ENCODE measurements at regions not wholly inside any gene's neighbourhood (a gene's known extent, or its start where the extent isn't known, plus 50 kb on each side); places are given as distances from the start of the nearest gene placed in this dataset.
"Not testable (repeated sequence)": the region's sequence is repeated elsewhere in the genome, so short reads cannot be mapped to it uniquely, and the experiment has no call there.

DNA sequence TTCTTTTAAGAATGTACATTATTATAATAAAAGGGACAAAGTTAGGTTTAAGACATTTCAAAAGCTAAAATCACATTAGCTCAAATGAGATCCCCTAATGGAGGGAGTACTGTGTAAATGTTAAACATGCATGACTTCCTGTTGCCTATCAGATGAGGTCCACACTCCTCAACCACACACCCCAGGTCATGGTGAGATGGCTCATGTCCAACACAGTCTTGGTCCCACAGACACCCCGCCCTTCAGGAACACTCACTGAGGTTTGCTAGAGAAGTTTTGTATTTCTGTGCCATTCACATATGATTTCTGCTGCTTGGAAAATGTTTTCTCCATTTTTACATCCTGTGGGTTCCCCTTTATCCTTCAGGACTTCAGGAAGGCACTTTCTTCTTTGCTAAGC is 491.0 kb downstream of the SOX11 start:
- TF ChIP-seq, protein P1, sequence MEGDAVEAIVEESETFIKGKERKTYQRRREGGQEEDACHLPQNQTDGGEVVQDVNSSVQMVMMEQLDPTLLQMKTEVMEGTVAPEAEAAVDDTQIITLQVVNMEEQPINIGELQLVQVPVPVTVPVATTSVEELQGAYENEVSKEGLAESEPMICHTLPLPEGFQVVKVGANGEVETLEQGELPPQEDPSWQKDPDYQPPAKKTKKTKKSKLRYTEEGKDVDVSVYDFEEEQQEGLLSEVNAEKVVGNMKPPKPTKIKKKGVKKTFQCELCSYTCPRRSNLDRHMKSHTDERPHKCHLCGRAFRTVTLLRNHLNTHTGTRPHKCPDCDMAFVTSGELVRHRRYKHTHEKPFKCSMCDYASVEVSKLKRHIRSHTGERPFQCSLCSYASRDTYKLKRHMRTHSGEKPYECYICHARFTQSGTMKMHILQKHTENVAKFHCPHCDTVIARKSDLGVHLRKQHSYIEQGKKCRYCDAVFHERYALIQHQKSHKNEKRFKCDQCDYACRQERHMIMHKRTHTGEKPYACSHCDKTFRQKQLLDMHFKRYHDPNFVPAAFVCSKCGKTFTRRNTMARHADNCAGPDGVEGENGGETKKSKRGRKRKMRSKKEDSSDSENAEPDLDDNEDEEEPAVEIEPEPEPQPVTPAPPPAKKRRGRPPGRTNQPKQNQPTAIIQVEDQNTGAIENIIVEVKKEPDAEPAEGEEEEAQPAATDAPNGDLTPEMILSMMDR (IDR thresholded peaks at IDR 0.05; ENCODE audit: control insufficient read depth, extremely low read depth, insufficient read depth), result no peak
- DNase-seq (ENCODE audit: low read depth), result no peak
- H3K4me3 ChIP-seq (ENCODE audit: low read depth, low read length), result no peak overlapping the region

DNA sequence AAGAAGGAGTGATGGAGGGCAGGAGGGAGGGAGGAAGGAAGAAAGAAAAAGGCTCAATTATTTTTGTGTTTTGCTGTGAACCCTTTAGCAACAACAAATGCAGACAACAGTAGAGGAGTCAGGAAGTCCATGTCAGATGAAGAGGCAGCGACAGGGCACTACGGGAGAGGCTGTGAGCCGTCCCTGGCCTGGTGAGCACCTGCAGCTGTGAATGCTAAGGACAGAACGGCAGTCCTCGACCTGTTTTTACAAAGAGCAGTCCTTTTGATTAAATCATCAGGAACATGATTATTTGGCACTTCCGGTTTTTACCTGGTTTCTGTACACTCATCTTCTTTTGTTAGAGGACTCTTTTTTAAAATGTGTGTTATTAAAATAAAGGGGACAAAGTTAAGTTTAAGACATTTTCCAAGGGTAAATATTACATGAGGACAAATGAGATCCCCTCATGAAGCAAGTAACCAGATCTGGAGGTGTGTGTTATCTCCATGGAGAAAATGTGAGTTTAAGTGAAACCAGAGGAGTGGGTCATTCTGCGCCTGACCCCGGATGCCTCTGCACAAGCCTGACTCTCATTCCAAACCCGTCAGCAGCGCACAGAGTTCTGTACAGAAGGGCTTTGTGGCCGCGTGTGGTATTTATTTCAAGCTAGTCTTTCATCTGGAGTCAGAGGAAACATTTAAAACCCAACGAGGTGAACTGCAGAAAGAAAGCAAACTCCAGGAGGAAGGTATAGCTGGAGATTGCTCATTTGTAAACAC is 492.5 kb downstream of the SOX11 start:
- TF ChIP-seq, protein P1 (IDR thresholded peaks at IDR 0.05; ENCODE audit: control insufficient read depth, extremely low read depth, insufficient read depth), result no peak
- H3K4me3 ChIP-seq (ENCODE audit: low read depth, low read length), result no peak overlapping the region
- no peak for DNase-seq (ENCODE audit: low read depth)

DNA sequence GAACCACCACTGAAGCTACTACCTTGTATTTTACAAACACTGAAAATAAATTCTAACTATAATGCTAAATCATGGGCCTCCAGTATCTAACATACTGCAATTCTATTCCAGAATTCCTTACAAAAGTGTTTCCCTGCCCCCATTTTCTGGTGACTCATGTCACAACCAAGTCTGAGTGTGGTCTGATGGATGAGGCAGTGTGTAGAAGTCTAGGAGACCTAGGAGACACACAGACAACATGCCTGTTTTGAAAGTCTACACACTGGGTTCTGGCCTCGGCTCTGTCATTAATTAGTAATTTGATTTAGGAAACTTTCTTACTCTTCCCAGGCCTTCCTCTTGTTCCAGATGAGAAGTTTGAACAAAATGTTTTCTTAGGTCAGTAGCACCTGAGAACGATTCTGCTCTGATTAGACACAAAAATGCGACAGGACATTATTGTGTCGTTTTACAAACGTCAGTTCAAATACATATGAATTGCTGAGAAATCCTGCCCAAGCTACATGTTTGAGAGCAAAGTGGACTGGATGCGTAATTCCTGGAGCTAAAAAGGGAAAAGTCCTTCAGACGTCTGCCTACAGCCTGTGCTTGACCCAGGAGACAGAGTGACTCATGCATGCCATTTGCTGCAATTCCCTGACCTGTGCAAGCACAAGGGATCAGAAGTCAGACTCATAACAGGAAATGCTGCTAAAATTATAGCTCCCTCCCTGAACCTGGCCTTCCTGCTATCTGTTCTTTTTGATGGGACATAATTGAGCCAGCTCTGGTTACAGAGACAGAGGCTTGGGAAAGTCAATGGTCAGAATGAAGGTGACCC is 494.4 kb downstream of the SOX11 start:
- DNase-seq (ENCODE audit: low read depth), result no peak
- no peak overlapping the region for H3K4me3 ChIP-seq (ENCODE audit: low read depth, low read length)
- TF ChIP-seq, protein P1 (IDR thresholded peaks at IDR 0.05; ENCODE audit: control insufficient read depth, extremely low read depth, insufficient read depth), result no peak

DNA sequence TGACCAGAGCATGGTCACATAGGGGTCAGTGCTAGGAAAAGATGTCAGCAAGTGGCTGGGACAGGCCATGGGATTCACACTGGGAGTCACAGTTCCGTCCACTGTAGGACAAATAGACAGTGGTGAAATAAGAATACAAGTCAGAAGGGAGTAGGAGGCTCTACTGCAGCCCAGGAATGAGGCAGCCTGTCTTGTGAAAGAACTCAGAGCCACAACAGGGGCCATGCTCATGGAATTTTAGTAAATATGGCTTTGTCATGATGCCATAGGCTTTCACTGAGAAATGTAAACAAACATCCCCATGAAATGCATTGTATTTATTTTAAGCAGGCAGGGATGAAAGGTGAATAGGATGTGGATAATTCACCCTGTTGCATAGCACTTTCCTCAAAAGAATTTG is 504.3 kb downstream of the SOX11 start:
- DNase-seq (ENCODE audit: low read depth), result peak; percentile 34
- H3K4me3 ChIP-seq (ENCODE audit: low read depth, low read length), result no peak overlapping the region
- TF ChIP-seq, protein P1 (IDR thresholded peaks at IDR 0.05; ENCODE audit: control insufficient read depth, extremely low read depth, insufficient read depth), result no peak

DNA sequence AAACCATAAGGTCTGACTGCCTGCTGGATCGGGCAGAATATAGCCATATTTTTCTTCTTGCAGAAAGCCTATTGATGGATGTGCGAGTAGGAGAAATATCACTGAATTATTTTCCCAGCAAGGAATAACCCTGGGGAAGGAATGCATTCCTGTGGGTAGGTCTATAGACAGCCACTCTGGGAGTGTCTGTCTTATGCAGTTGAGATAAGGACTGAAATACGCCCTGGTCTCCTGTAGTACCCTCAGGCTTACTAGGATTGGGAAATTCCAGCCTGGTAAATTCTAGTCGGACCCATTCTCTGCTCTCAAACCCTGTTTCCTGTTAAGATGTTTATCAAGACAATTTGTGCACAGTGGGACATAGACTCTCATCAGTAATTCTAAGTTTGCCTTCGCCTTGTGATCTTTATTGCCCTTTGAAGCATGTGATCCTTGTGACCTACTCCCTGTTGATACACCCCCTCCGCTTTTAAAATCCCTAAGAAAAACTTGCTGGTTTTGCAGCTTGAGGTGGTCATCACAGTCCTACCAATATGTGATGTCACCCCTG is 506.3 kb downstream of the SOX11 start:
- not testable (repeated sequence) for DNase-seq (ENCODE audit: low read depth); H3K4me3 ChIP-seq (ENCODE audit: low read depth, low read length)

DNA sequence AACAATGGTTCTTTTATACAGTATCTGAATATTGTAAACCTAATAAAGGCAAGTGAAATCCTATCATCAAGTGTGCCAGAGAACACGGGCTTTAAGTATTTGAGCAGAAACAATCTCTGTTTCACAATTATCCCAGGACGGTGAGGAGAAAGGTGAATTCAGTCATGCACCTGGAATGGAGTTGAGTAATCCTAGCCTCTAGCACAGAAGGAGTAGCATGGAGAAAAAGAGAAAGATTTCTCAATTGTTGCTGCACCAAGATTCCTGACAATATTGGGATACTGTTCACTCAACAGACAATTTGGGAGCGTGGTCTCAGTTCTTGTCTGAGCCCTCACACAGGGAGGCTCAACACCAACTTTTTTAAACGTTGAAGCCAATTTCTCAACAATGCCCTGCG is 510.6 kb downstream of the SOX11 start:
- no peak overlapping the region for H3K4me3 ChIP-seq (ENCODE audit: low read depth, low read length)

More for the DNA sequence above, 510.6 kb downstream of the SOX11 start:
- TF ChIP-seq, protein P1 (IDR thresholded peaks at IDR 0.05; ENCODE audit: control insufficient read depth, extremely low read depth, insufficient read depth), result no peak
- DNase-seq (ENCODE audit: low read depth), result no peak
